ENCODE measurements at regions not wholly inside any gene's neighbourhood (a gene's known extent, or its start where the extent isn't known, plus 50 kb on each side); places are given as distances from the start of the nearest gene placed in this dataset.
A peak's percentile ranks its signal among the peaks of the same experiment; 100 is the strongest.

- Mint-ChIP-seq H3K36me3 (ENCODE audit: low read depth) (no peaks in the 10 kb centered on the region), H3K27ac (no peak overlapping the region), H3K4me3 (no peak overlapping the region), H3K27me3 (ENCODE audit: low read depth, poor library complexity) (peaks cover 87% of the 10 kb centered on the region), H3K4me1 (peaks cover 20% of the 10 kb centered on the region), H3K9me3 (no peaks in the 10 kb centered on the region)
- no peak for TF ChIP-seq CTCF (IDR thresholded peaks at IDR 0.05)
- DNase-seq: no peak
Measured at GRCh38 chr12:114266536-114266935, 139.4 kb downstream of the TBX5 start.

- DNase-seq: no peak
- Mint-ChIP-seq H3K9me3 (peaks cover 4% of the 10 kb centered on the region), H3K27me3 (ENCODE audit: low read depth, poor library complexity) (peaks cover 87% of the 10 kb centered on the region), H3K36me3 (ENCODE audit: low read depth) (no peaks in the 10 kb centered on the region), H3K4me1 (peaks cover 20% of the 10 kb centered on the region), H3K27ac (no peak overlapping the region), H3K4me3 (no peak overlapping the region)
- no peak for TF ChIP-seq CTCF (IDR thresholded peaks at IDR 0.05)
Measured at GRCh38 chr12:114265036-114265435, 140.9 kb downstream of the TBX5 start.

- Mint-ChIP-seq H3K27me3 (ENCODE audit: low read depth, poor library complexity) (peaks cover 93% of the 10 kb centered on the region), H3K4me1 (peaks cover 10% of the 10 kb centered on the region), H3K4me3 (no peak overlapping the region), H3K9me3 (peaks cover 4% of the 10 kb centered on the region), H3K27ac (no peak overlapping the region), H3K36me3 (ENCODE audit: low read depth) (no peaks in the 10 kb centered on the region)
- no peak for DNase-seq
- TF ChIP-seq CTCF (IDR thresholded peaks at IDR 0.05): no peak
Measured at GRCh38 chr12:114263056-114263805, 142.7 kb downstream of the TBX5 start.

GRCh38 chr12:114257687-114258086, 148.3 kb downstream of the TBX5 start:
- no peak for DNase-seq
- Mint-ChIP-seq H3K4me1 (peaks cover 42% of the 10 kb centered on the region), H3K36me3 (ENCODE audit: low read depth) (no peaks in the 10 kb centered on the region), H3K27me3 (ENCODE audit: low read depth, poor library complexity) (peaks cover 76% of the 10 kb centered on the region), H3K4me3 (no peak overlapping the region), H3K9me3 (peaks cover 4% of the 10 kb centered on the region), H3K27ac (no peak overlapping the region)
- no peak for TF ChIP-seq CTCF (IDR thresholded peaks at IDR 0.05)

- H3K4me3 Mint-ChIP-seq: no peak overlapping the region
- H3K9me3 Mint-ChIP-seq: peaks cover 4% of the 10 kb centered on the region
- no peak for DNase-seq
- no peaks in the 10 kb centered on the region for H3K36me3 Mint-ChIP-seq (ENCODE audit: low read depth)
- H3K27me3 Mint-ChIP-seq (ENCODE audit: low read depth, poor library complexity): peaks cover 79% of the 10 kb centered on the region
- no peak for TF ChIP-seq CTCF (IDR thresholded peaks at IDR 0.05)
- H3K4me1 Mint-ChIP-seq: peaks cover 42% of the 10 kb centered on the region
- peak overlapping the region; percentile 82 for H3K27ac Mint-ChIP-seq
Measured at GRCh38 chr12:114254998-114255397, 150.9 kb downstream of the TBX5 start.
